IPS-NIHi11 (cell line): ENCODE measurements at regions not wholly inside any gene's neighbourhood (a gene's known extent, or its start where the extent isn't known, plus 50 kb on each side); places are given as distances from the start of the nearest gene placed in this dataset.
"Not testable (repeated sequence)": the region's sequence is repeated elsewhere in the genome, so short reads cannot be mapped to it uniquely, and the experiment has no call there.

ENCODE experiments used
- DNase-seq: peaks from one replicate; pipeline ENCODE4 v3.0.0; 2012; ENCODE audit warnings: mixed read lengths, low spot score

DNA sequence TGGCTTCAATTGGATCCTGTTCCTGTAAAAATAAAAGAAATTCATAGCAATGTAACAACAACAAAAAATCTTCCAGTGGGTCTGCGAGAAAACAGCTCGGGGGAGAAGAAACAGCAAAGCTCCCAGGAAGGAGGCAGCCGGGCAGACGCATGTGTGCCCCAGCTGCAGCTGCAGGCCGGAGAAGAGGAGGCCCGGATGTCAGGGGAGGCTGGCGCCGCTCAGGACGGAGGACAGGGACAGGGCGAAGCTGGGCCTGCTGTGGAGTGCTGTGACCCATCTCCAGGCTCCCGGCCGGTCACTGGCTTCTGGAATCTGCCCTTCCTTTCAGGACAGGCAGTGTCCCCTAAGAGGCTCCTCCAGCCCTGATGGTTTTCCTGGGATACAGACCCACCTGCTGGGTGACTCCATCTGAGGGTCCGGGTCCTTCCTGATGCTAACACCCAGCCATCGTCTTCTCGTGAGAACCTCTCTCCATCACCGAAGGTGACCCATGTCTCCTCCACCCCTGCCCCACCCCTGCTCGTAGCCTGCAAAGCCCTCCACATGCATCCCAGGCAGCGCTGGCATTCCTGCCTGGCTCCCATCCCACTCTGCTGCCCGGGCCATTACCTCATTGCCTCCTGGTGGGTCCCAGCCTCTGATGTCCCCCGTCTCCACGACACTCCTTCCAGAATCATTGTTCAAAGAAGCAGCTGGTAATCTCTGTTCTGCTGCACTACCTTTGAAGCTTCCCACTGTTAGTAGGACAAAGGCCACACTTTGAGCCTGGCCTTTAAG lies 145.4 kb upstream of the TWIST2 start:
- no peak for DNase-seq

DNA sequence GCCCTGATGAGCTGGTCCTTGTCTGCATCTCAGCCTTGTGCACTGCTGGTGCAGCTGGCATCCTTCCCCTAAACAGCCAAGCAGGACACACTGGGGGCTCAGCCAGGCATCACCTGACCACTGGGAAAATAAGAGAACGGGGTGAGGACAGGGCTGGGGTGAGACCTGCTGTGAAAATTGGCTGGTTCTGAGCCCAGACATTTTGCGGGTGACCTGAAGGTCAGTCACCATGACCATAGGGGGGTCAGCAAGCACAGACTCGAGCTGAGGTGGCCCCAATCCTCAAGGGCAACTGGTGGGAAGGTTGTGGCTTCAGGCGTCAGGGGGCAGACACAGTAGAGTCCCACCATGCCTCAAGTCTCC lies 144.9 kb upstream of the TWIST2 start:
- no peak for DNase-seq

DNA sequence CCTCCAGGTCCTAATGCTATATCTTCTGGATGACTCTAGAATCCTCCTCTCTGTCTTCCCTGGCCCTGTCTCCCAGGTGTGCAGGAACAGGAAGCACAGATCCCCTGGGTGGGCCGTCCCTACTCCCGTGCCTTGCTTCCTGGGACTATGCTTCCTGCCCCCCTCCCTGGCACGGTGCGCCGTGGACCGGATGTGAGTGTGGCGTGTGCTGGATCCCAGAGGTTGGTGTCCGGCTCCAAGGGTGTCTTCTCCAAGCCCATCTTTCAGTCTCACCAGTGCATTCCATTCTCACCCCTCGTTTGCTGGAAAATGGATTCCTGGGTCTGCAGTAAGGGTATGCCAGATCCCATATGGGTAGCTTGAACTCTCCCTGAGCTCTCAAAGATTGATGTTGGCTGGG lies 144.4 kb upstream of the TWIST2 start:
- no peak for DNase-seq

DNA sequence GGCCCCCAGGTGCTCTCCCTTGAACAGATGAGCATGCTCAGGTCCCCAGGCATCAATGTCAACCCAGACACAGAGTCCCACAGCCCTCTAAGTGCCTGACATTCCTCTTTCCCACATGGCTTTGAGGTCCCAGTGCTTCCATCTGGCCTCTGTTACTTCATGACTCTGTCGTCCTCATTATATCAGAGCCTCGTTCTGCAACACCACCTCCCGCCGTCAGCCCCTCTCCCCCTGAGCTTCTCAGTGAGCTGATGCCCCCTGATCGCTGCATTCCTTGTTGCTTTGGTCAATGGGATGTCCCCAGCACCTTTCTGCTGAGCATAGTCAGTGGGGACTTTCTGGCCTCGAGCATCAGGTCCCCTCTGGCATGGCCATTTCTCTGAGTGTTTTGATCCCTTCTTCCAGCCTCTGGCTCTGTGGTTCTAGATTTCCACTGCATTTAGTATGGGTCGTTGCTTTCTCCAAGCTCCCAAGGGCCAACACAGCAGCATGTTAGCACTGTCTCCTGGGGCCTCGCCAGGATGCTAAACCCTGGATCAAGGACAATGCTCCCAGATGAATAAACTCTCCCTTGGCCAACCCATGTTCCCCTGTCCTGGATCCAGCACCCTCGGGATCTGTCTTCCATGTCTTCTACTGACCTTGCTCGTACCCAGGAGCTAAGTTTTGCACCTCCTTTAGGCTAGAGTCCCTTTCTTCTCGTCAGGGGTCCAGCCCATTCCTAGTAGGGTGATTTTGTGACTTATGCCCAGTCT lies 143.2 kb upstream of the TWIST2 start:
- no peak for DNase-seq

DNA sequence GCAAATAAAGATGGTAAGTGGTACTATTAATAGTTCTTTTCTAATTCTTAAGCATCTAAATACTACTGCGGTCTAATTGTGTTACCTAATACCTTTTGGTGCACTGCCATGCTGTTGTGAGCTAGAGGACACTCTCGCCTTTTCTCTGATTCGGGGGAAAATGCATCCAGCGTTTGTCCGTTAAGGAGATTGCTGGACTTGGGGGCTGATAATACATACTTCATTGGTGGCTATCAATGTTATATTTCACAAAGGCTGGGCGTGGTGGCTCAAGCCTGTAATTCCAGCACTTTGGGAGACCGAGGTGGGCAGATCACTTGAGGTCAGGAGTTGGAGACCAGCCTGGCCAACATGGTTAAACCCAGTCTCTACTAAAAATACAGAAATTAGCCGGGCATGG lies 141.7 kb upstream of the TWIST2 start:
- DNase-seq: no peak

DNA sequence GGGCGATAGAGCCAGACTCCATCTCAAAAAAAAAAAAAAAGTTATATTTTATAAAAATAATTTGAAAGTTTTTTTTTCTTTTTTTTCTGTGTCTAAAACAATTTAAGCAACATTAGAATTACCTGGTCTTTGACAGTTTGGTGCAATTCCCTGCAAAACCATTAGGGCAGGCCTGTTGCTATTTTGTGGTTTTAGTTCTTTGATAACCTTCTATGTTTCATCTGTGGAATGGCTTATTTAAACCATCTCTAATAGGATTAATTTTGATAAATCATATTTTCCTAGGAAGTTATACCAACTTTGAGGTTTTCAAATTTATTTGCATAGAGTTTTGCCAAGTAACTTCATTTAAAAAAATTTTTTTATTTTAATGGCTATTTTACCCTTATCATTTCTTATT lies 141.2 kb upstream of the TWIST2 start:
- no peak for DNase-seq

DNA sequence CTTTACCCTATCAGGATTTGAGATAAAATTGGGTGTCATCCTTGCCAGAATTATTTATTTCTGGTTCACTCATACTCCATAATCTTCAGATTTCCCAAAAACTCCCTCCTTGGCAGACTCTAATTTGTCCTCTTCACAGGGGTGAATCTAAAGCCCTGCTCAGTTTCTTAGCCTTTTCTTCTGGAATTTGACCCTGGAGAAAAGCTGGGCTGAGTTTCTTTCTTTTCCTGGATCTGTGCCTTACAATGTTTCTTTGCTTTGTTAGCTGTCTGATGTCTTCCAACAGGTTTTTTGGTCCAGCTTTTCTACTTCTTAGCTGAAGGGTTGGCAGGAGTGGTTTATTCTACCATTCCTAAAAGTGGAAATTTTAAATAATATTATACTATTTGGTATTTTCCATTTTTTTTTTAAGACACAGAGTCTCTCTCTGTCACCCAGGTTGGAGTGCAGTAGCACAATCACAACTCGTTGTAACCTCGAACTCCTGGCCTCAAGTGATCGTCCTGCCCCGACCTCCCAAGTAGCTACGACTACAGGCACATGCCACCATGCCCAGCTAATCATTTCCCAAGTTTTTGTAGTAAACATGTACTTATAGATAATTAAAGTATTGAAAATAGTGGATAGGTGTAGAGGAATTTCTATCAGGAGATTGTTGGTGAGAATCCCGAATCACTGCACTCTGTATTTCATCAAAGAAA lies 138.4 kb upstream of the TWIST2 start:
- no peak for DNase-seq

DNA sequence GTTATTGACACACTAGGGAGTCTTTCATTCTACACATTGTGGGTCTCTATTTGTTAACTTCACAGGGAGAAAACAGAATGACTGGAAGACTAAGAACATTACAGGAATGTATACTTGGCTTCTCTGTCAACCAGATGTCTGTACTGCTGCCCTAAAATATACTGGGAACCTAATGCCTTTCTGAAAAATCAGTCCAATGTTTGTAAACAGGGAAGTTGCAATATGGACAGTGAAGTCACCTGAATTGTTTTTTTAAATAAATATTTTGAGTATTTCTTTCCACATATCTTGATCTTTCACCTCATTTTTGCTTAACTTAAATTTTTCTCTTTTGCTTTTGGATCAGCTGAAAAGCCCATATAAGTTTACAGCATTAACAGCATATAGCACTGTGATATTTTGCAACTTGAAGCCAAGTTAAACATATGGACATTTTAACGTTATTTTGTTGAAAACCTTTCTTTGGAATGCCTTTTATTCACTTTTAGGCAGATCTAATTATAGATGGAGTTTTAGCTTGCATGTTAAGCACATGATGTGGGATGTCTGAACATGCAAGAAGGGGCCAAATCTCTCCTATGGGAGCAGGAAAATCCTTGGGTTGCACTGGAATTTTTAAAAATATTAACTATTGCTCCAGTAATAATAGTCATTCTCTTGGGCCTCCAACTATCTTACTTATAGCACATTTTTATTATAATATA lies 137.7 kb upstream of the TWIST2 start:
- DNase-seq: no peak

DNA sequence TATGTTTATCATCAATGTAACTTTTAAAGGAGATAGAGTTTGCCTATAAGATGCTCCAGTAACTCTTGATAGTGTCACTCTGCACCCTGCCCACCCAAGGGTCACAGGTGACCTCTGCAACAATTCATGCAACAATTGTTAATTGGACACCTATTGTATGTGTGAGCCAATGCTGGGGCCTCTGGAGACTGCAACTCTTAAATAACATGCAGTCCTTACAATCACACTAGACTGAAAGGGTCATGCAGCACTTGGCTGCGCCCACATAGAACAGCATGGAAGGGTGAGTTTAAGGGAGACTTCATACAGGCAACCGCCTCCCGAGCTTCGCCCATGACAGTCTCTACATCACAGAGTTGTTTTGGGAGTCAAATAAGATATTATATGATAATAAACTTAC lies 137.1 kb upstream of the TWIST2 start:
- DNase-seq: no peak

DNA sequence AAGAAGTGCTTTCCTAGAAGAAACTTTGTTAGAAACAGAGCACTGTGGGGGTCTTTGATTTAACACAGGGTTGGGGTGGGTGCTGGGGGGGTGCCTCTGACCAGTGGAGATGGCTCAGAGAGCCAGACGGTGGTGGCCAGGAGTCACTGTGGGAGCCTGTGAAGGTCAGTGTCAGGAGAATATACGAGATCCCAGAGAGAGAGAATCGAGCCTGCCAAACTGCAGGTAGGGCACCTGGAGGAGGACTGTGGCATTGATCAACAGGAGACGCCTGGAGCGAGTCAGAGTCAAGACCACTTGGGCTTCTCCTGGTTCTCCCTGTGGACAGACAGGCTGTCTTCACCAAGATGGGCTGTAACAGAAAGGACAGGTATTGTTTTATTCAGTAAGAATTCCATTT lies 136.5 kb upstream of the TWIST2 start:
- no peak for DNase-seq

DNA sequence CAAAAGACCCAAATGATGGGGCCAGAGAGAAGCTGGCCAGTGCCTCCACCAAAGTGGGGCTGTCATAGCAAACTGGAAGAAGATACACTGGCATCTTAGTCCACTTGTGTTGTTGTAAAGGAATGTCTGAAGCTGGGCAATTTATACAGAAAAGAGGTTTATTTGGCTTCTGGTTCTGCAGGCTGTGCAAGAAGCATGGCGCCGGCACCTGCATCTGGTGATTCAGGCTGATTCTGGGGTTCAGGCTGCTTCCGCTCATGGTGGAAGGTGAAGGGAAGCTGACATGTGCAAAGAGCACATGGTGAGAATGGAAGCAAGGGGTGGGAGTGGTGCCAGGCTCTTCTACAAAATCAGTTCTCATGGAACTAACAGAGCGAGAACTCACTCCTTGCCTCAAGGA lies 135.9 kb upstream of the TWIST2 start:
- no peak for DNase-seq

DNA sequence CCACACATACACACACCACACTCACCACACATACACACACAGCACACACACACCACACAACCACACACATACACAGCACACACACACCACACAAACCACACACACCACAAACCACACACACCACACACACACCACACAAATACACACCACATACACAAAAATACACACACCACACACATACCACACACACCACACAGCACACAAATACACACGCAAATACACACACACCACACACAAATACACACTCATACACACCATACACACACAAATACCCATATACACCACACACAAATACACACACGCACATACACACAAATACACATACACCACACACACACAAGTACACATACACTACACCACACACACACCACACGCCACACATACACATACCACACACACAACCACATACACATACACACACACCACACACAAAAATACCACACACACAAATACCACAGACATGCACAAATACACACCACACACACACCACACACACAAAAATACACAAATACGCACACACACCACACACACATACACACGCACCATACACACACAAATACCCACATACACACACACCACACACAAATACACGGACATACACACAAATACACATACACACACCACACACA lies 134.6 kb upstream of the TWIST2 start:
- no peak for DNase-seq

DNA sequence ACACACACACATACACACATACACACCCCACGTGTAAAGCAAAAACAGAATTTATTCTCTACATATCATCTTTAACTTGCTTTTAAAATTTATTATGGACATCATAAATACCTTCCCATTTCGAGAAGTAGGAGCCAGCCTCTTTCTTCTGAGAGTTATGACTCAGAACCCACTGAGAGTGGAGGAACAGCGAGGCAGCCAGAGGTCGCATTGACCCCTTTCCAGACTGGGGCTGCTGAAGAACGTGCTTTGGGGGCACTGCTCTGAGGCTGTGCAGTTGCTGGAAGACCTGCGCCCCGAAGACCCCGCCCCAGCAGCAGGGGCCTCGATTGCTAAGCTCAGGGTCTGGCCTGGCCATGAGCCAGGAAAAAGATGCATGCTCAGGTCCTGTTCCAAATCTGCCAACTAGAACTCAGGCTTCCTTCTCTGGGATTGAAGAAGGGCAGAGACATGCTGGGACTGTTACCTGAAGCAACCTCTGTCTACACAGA lies 133.8 kb upstream of the TWIST2 start:
- no peak for DNase-seq

DNA sequence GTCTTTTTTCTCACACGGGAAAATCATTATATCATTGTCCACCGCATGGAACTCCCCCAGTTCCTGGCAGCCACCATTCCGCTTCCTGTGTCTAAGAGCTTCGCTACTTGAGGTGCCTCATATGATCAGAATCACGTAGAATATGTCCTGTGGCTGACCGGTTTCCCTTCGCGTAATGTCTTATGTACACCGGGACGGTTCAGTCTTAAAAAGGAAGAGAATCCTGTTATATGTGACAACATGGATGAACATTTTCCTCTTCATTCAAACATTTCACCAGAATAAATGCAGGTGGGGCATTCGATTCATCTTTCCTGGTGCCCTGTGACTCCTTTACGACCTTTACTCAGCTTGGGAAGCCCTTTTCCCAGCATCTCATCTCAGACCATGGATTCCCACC lies 131.7 kb upstream of the TWIST2 start:
- no peak for DNase-seq

DNA sequence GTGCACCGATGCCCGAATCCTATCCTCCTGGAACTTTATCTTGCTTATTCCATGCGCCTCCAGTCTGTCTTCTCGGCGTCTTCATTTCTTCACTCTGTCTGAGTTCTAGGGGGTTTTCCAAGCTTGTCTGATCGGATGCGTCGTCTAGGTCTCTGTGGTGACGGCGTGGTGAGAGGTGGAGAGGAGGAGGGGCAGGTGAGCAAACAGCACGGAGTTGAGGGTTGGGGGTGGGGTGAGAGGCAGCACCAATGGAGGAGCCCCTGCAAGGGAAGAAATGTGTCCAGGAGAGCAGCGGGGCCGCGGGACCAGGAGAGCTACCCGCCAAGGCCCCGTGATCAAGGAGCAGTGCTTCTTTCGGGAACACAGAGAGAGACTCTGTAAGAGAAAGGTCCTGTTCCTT lies 131.3 kb upstream of the TWIST2 start:
- DNase-seq: no peak

DNA sequence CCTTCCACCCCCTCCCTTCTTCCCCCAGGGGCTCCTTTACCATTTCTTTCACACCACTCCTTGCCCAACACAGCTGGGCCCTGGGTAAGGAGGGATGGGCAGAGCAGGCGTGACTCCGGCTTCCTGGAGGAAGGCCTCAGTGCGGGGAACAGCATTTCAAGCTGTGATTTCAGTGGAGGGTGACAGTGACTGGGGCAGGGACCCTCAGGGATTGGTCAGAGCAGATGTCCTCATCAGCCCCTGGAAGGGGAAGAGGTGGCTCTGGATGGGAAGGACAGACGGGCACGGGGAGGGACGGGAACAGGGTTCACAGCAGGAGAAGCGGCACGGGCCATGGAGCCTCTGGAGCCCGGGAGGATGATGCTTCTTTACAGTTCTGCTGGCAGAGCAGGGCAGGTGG lies 130.8 kb upstream of the TWIST2 start:
- no peak for DNase-seq

DNA sequence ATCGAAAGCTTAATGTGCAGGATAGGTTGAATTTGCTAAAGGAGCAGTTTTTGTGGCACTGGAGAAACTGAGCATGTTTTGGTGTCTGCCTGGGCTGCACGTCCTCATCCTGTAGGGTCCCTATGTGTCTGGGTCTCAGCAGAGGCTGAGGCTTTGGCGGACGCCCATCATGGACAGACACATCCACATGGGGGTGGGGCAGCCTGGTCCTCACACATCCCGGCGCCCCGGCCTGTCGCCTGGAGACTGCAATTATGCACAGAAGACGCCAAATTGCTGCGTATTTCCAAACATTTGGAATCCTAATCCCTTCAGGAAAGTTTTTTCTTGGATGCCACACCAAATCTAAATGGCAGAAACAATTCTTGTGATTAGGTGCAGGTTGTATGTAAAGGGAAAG lies 128.2 kb upstream of the TWIST2 start:
- DNase-seq: no peak

DNA sequence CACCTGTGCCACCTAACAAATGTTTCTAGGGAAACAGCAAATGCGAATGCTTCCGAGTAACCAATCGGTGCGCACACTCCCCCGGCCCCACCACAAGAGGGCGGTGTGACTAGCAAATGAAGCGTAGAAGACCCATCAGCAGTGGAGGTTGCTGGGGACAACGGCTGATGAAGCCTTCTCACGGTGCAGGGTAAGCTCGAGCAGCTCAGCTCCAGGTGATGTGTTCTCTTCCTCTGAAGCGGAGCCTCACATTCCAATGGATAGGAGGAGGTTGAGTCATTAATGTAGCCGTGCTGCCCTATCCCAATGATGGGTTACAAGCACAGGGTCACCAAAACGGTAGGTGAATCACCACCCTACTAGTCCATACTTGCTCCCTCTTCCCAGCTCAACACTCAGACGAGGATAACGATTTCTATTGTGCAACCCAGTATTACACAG lies 127.6 kb upstream of the TWIST2 start:
- DNase-seq: peak; percentile 90

DNA sequence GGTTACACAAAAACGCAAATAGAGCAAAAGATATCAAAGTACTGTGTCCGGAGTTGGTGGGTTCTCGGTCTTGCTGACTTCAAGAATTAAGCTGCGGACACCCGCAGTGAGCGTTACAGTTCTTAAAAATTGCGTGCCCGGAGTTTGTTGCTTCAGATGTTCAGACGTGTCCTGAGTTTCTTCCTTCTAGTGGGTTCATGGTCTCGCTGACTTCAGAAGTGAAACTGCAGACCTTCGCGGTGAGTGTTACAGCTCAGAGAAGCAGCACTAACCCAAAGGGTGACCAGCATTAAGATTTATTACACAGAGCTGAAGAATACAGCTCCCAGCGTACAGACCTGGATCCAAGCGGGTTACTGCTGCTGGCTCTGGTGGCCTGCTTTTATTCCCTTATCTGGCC lies 125.7 kb upstream of the TWIST2 start:
- no peak for DNase-seq

DNA sequence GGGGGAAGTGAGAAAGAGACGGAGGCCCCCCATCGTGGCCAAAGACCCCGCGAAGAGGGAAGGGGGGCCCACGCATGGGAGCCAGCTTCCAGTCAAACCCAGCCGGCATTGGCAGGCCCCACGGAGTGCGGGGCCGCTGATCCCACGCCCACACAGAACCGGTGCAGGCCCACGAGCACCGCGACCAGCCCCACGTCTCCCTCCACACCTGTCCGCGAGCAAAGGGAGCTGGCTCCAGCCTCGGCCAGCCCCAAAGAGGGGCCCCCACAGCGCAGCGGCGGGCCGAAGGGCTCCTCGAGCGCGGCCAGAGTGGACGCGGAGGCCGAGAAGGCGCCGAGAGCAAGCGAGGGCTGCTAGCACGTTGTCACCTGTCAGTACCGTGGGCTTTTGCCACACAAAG lies 125.0 kb upstream of the TWIST2 start:
- no peak for DNase-seq

DNA sequence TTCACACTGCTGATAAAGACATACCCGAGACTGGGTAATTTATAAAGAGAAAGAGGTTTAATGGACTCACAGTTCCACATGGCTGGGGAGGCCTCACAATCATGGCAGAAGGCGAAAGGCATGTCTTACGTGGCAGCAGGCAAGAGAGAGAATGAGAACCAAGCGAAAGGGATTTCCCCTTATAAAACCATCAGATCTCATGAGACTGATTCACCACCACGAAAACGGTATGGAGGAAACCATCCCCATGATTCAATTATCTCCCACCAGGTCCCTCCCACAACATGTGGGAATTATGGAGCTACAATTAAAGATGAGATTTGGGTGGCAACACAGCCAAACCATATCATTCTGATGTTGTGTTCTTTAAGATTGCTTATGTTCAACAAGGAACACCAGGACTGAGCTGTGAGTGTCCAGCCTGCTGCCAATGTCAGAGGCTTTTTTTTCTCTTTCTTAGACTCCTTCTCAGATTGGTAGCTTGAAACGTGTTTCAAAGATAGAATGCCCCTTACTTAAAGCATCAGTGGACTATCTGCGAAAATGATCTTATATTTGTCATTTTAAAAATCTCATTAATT lies 124.1 kb upstream of the TWIST2 start:
- DNase-seq: not testable (repeated sequence)

DNA sequence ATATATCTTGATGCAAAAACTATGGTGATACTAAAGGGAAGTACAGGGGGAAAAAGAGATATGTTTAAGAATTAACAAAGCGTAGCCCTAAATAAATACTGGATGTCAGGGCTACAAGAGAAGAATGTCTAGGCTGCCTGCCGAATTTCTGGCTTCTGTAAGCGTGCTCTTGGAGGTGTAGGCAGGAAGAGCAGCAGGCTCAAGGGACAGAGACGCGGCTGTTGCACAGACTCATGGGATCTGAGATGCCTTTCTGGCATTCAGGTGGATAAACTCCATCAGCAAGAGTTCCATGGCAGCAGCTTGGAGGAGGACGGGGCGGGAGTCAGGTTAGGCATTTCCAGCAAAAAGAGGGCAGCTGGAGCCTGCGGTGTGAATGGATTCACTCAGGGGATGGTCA lies 123.2 kb upstream of the TWIST2 start:
- no peak for DNase-seq
